ENCODE measurements at regions not wholly inside any gene's neighbourhood (a gene's known extent, or its start where the extent isn't known, plus 50 kb on each side); places are given as distances from the start of the nearest gene placed in this dataset.

GRCh38 chr20:18919996-18920395, 106.4 kb downstream of the SCP2D1 start:
- no peak overlapping the region for H3K27ac ChIP-seq (ENCODE audit: low read length)
- H3K9me2 ChIP-seq (ENCODE audit: insufficient read depth, low read length) = no peaks in the 10 kb centered on the region
- no peaks in the 10 kb centered on the region for H4K20me1 ChIP-seq (ENCODE audit: insufficient read depth)
- no peak overlapping the region for H3K4me2 ChIP-seq (ENCODE audit: low read length)
- no peak overlapping the region for H3K9ac ChIP-seq (ENCODE audit: low read length)
- H3K79me2 ChIP-seq (replicated peaks; ENCODE audit: insufficient read depth, low read length) = no peaks in the 10 kb centered on the region
- no peaks in the 10 kb centered on the region for H3K36me3 ChIP-seq (ENCODE audit: insufficient read depth, low read length)
- no peak overlapping the region for H2AFZ ChIP-seq (ENCODE audit: low read depth, low read length)
- H3F3A ChIP-seq (ENCODE audit: insufficient read depth, low read length, poor library complexity, severe bottlenecking) = no peaks in the 10 kb centered on the region
- no peak for TF ChIP-seq TAF1 (IDR thresholded peaks at IDR 0.05; ENCODE audit: low read depth)
- H3K27me3 ChIP-seq (ENCODE audit: insufficient read depth, low read depth, low read length) = no peaks in the 10 kb centered on the region
- no peaks in the 10 kb centered on the region for H3K9me3 ChIP-seq (ENCODE audit: low read length)
- H3K4me3 ChIP-seq (ENCODE audit: low read length) = no peak overlapping the region

GRCh38 chr20:18921291-18921690, 107.7 kb downstream of the SCP2D1 start:
- no peaks in the 10 kb centered on the region for H3K27me3 ChIP-seq (ENCODE audit: insufficient read depth, low read depth, low read length)
- H3K79me2 ChIP-seq (replicated peaks; ENCODE audit: insufficient read depth, low read length) = no peaks in the 10 kb centered on the region
- H3K36me3 ChIP-seq (ENCODE audit: insufficient read depth, low read length) = no peaks in the 10 kb centered on the region
- no peak overlapping the region for H3K4me2 ChIP-seq (ENCODE audit: low read length)
- H2AFZ ChIP-seq (ENCODE audit: low read depth, low read length) = no peak overlapping the region
- H4K20me1 ChIP-seq (ENCODE audit: insufficient read depth) = no peaks in the 10 kb centered on the region
- H3K4me3 ChIP-seq (ENCODE audit: low read length) = no peak overlapping the region
- no peak overlapping the region for H3K9ac ChIP-seq (ENCODE audit: low read length)
- H3K27ac ChIP-seq (ENCODE audit: low read length) = no peak overlapping the region
- H3K9me3 ChIP-seq (ENCODE audit: low read length) = no peaks in the 10 kb centered on the region
- no peak for TF ChIP-seq POLR2AphosphoS5 (IDR thresholded peaks at IDR 0.05)
- no peak for TF ChIP-seq TAF1 (IDR thresholded peaks at IDR 0.05; ENCODE audit: low read depth)
- no peak for TF ChIP-seq SMC3 (conservative IDR thresholded peaks at IDR 0.05; ENCODE audit: poor library complexity)
- H3F3A ChIP-seq (ENCODE audit: insufficient read depth, low read length, poor library complexity, severe bottlenecking) = no peaks in the 10 kb centered on the region
- H3K9me2 ChIP-seq (ENCODE audit: insufficient read depth, low read length) = no peaks in the 10 kb centered on the region

- no peak overlapping the region for H3K27ac ChIP-seq (ENCODE audit: low read length)
- no peaks in the 10 kb centered on the region for H3F3A ChIP-seq (ENCODE audit: insufficient read depth, low read length, poor library complexity, severe bottlenecking)
- H3K4me2 ChIP-seq (ENCODE audit: low read length) = no peak overlapping the region
- no peak overlapping the region for H3K9ac ChIP-seq (ENCODE audit: low read length)
- TF ChIP-seq SMC3 (conservative IDR thresholded peaks at IDR 0.05; ENCODE audit: poor library complexity) (no peak), EP300 (conservative IDR thresholded peaks at IDR 0.05; ENCODE audit: poor library complexity, severe bottlenecking) (no peak), CTCF (IDR thresholded peaks at IDR 0.05; ENCODE audit: poor library complexity, severe bottlenecking) (no peak), TAF1 (IDR thresholded peaks at IDR 0.05; ENCODE audit: low read depth) (no peak), EZH2 (IDR thresholded peaks at IDR 0.05; ENCODE audit: borderline replicate concordance, insufficient read depth, low read length, poor library complexity, severe bottlenecking) (no peak), POLR2AphosphoS5 (IDR thresholded peaks at IDR 0.05) (no peak), MXI1 (conservative IDR thresholded peaks at IDR 0.05; ENCODE audit: poor library complexity, severe bottlenecking) (no peak)
- no peaks in the 10 kb centered on the region for H3K36me3 ChIP-seq (ENCODE audit: insufficient read depth, low read length)
- H3K9me3 ChIP-seq (ENCODE audit: low read length) = no peaks in the 10 kb centered on the region
- H2AFZ ChIP-seq (ENCODE audit: low read depth, low read length) = no peak overlapping the region
- H3K9me2 ChIP-seq (ENCODE audit: insufficient read depth, low read length) = no peaks in the 10 kb centered on the region
- H3K4me3 ChIP-seq (ENCODE audit: low read length) = no peak overlapping the region
- no peaks in the 10 kb centered on the region for H4K20me1 ChIP-seq (ENCODE audit: insufficient read depth)
- no peaks in the 10 kb centered on the region for H3K27me3 ChIP-seq (ENCODE audit: insufficient read depth, low read depth, low read length)
- no peaks in the 10 kb centered on the region for H3K79me2 ChIP-seq (replicated peaks; ENCODE audit: insufficient read depth, low read length)
Measured at GRCh38 chr20:18922251-18922650, 108.7 kb downstream of the SCP2D1 start.

- no peak overlapping the region for H3K9ac ChIP-seq (ENCODE audit: low read length)
- no peaks in the 10 kb centered on the region for H3K27me3 ChIP-seq (ENCODE audit: insufficient read depth, low read depth, low read length)
- no peaks in the 10 kb centered on the region for H3K36me3 ChIP-seq (ENCODE audit: insufficient read depth, low read length)
- H3F3A ChIP-seq (ENCODE audit: insufficient read depth, low read length, poor library complexity, severe bottlenecking) = no peaks in the 10 kb centered on the region
- TF ChIP-seq CTCF (IDR thresholded peaks at IDR 0.05; ENCODE audit: poor library complexity, severe bottlenecking) = no peak
- no peak for TF ChIP-seq TAF1 (IDR thresholded peaks at IDR 0.05; ENCODE audit: low read depth)
- TF ChIP-seq REST (IDR thresholded peaks at IDR 0.05; ENCODE audit: borderline replicate concordance) = no peak
- TF ChIP-seq MXI1 (conservative IDR thresholded peaks at IDR 0.05; ENCODE audit: poor library complexity, severe bottlenecking) = no peak
- no peak for TF ChIP-seq POLR2AphosphoS5 (IDR thresholded peaks at IDR 0.05)
- no peak for TF ChIP-seq RAD21 (conservative IDR thresholded peaks at IDR 0.05)
- no peak for TF ChIP-seq SMC3 (conservative IDR thresholded peaks at IDR 0.05; ENCODE audit: poor library complexity)
- no peak for TF ChIP-seq EZH2 (IDR thresholded peaks at IDR 0.05; ENCODE audit: borderline replicate concordance, insufficient read depth, low read length, poor library complexity, severe bottlenecking)
- no peak for TF ChIP-seq EP300 (conservative IDR thresholded peaks at IDR 0.05; ENCODE audit: poor library complexity, severe bottlenecking)
- H2AFZ ChIP-seq (ENCODE audit: low read depth, low read length) = no peak overlapping the region
- no peak overlapping the region for H3K4me3 ChIP-seq (ENCODE audit: low read length)
- H3K9me3 ChIP-seq (ENCODE audit: low read length) = no peaks in the 10 kb centered on the region
- no peaks in the 10 kb centered on the region for H4K20me1 ChIP-seq (ENCODE audit: insufficient read depth)
- H3K79me2 ChIP-seq (replicated peaks; ENCODE audit: insufficient read depth, low read length) = no peaks in the 10 kb centered on the region
- no peak overlapping the region for H3K27ac ChIP-seq (ENCODE audit: low read length)
- H3K9me2 ChIP-seq (ENCODE audit: insufficient read depth, low read length) = no peaks in the 10 kb centered on the region
- H3K4me2 ChIP-seq (ENCODE audit: low read length) = no peak overlapping the region
Measured at GRCh38 chr20:18922898-18923297, 109.3 kb downstream of the SCP2D1 start.

Data from neural cell (in vitro differentiated cells).